SK-N-MC (cell line): ENCODE measurements at regions not wholly inside any gene's neighbourhood (a gene's known extent, or its start where the extent isn't known, plus 50 kb on each side); places are given as distances from the start of the nearest gene placed in this dataset.

Source experiments
- EZH2 ChIP-seq: fragments of 200-600 bp; sonication (generic); IDR thresholded peaks from one replicate; pipeline ENCODE4 v1.6.1; 2017; ENCODE audit warnings: antibody characterized with exemption
- FOXP2 ChIP-seq: optimal IDR thresholded peaks from 2 replicates; pipeline ENCODE3; 2011; ENCODE audit warnings: mild to moderate bottlenecking, moderate library complexity; ENCODE audit not compliant: insufficient read depth; ENCODE audit errors: extremely low read length, control extremely low read depth
- POLR2AphosphoS5 ChIP-seq: IDR thresholded peaks from 2 replicates; pipeline ENCODE4 v1.6.1; 2012; ENCODE audit warnings: mild to moderate bottlenecking, low read depth, low read length, borderline replicate concordance

- TF ChIP-seq EZH2 (no peak), POLR2AphosphoS5 (no peak), FOXP2 (no peak)
Observed at GRCh38 chr9:113786071-113786470, 90.0 kb upstream of the ZNF618 start.
